ENCODE measurements at regions not wholly inside any gene's neighbourhood (a gene's known extent, or its start where the extent isn't known, plus 50 kb on each side); places are given as distances from the start of the nearest gene placed in this dataset.

GRCh38 chr7:119397156-119397555, 875.8 kb upstream of the KCND2 start:
- no TSS peak for BruUV-seq (replicated peaks)
- H4K20me1 ChIP-seq (ENCODE audit: insufficient read depth) = no peaks in the 10 kb centered on the region
- no peak for TF ChIP-seq CTCF (conservative IDR thresholded peaks at IDR 0.05)
- no peak for TF ChIP-seq EZH2 (IDR thresholded peaks at IDR 0.05; ENCODE audit: low read depth)
- no peaks in the 10 kb centered on the region for H3K4me1 ChIP-seq (replicated peaks; ENCODE audit: insufficient read depth)
- no peak overlapping the region for H3K4me3 ChIP-seq
- H3K9me2 ChIP-seq (ENCODE audit: insufficient read depth) = peaks cover 3% of the 10 kb centered on the region; the same call in 1 of the 2 replicates
- ChIA-PET POLR2A (ENCODE audit: unreplicated experiment) (interaction anchor here (0.7 kb wide), 1 partner anchor 735 kb away, joined by 3 read pairs; no protein-coding TSS in a partner anchor), CTCF (interaction anchor here (0.7 kb wide), 1 partner anchor 1866 kb away, joined by 3 read pairs; no protein-coding TSS in a partner anchor)
- no peak overlapping the region for H2AFZ ChIP-seq
- H3K4me2 ChIP-seq = no peak overlapping the region
- no peaks in the 10 kb centered on the region for H3K27me3 ChIP-seq (ENCODE audit: insufficient read depth, low read depth)
- no peaks in the 10 kb centered on the region for H3K36me3 ChIP-seq (ENCODE audit: low read depth)
- H3F3A ChIP-seq (ENCODE audit: insufficient read depth, low read depth) = no peaks in the 10 kb centered on the region
- no peaks in the 10 kb centered on the region; the same call in 1 of the 2 replicates for H3K9me3 ChIP-seq (ENCODE audit: insufficient read depth, low read depth)
- no peaks in the 10 kb centered on the region for H3K79me2 ChIP-seq (ENCODE audit: low read depth)
- intact Hi-C loops (cut with micrococcal nuclease; ENCODE audit: unreplicated experiment) = no loop called here
- no peak for DNase-seq
- no peak overlapping the region for H3K27ac ChIP-seq

- no TSS peak for BruUV-seq (replicated peaks)
- intact Hi-C loops (cut with micrococcal nuclease; ENCODE audit: unreplicated experiment) = no loop called here
- H3K4me3 ChIP-seq = no peak overlapping the region
- no peaks in the 10 kb centered on the region for H3K27me3 ChIP-seq (ENCODE audit: insufficient read depth, low read depth)
- no peaks in the 10 kb centered on the region for H3K36me3 ChIP-seq (ENCODE audit: low read depth)
- no peaks in the 10 kb centered on the region for H3K9me2 ChIP-seq (ENCODE audit: insufficient read depth)
- no peak overlapping the region for H2AFZ ChIP-seq
- POLR2A ChIA-PET (ENCODE audit: unreplicated experiment) = no interaction called here
- no peaks in the 10 kb centered on the region for H4K20me1 ChIP-seq (ENCODE audit: insufficient read depth)
- no peaks in the 10 kb centered on the region for H3K9me3 ChIP-seq (ENCODE audit: insufficient read depth, low read depth)
- H3K4me2 ChIP-seq = no peak overlapping the region
- CTCF ChIA-PET = no interaction called here
- no peak for TF ChIP-seq EZH2 (IDR thresholded peaks at IDR 0.05; ENCODE audit: low read depth)
- TF ChIP-seq CTCF (conservative IDR thresholded peaks at IDR 0.05) = no peak
- H3K79me2 ChIP-seq (ENCODE audit: low read depth) = no peaks in the 10 kb centered on the region
- no peak for DNase-seq
- no peak overlapping the region for H3K27ac ChIP-seq
- H3F3A ChIP-seq (ENCODE audit: insufficient read depth, low read depth) = no peaks in the 10 kb centered on the region
- no peaks in the 10 kb centered on the region for H3K4me1 ChIP-seq (replicated peaks; ENCODE audit: insufficient read depth)
Observed at GRCh38 chr7:119408596-119408995, 864.4 kb upstream of the KCND2 start.

DNA sequence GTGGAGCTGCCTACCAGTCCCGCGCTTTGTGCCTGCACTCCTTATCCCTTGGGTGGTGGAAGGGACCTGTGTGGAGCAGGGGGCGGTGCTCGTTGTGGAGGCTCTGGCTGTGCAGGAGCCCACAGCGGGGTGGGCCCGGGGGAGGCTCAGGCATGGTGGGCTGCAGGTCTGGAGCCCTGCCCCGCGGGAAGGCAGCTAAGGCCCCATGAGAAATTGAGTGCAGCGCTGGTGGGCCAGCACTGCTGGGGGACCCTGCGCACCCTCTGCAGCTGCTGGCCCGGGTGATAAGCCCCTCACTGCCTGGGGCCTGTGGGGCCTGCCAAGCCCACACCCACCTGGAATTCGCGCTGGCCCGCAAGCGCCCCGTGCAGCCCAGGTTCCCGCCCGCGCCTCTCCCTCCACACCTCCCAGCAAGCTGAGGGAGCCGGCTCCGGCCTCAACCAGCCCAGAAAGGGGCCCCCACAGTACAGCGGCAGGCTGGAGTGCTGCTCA, 859.6 kb upstream of the KCND2 start:
- Histone ChIP-seq H3K27ac (no peak overlapping the region), H3K9me3 (ENCODE audit: insufficient read depth, low read depth) (no peaks in the 10 kb centered on the region), H4K20me1 (ENCODE audit: insufficient read depth) (no peaks in the 10 kb centered on the region), H3K4me3 (no peak overlapping the region), H3K27me3 (ENCODE audit: insufficient read depth, low read depth) (no peaks in the 10 kb centered on the region), H3K79me2 (ENCODE audit: low read depth) (no peaks in the 10 kb centered on the region), H3K36me3 (ENCODE audit: low read depth) (no peaks in the 10 kb centered on the region), H2AFZ (no peak overlapping the region), H3F3A (ENCODE audit: insufficient read depth, low read depth) (no peaks in the 10 kb centered on the region), H3K4me2 (no peak overlapping the region), H3K9me2 (ENCODE audit: insufficient read depth) (no peaks in the 10 kb centered on the region), H3K4me1 (replicated peaks; ENCODE audit: insufficient read depth) (no peaks in the 10 kb centered on the region)
- no TSS peak for BruUV-seq (replicated peaks)
- intact Hi-C loops (cut with micrococcal nuclease; ENCODE audit: unreplicated experiment) = no loop called here
- CTCF ChIA-PET = no interaction called here
- no peak for DNase-seq
- POLR2A ChIA-PET (ENCODE audit: unreplicated experiment) = interaction anchor here (0.7 kb wide), 1 partner anchor 101 kb away, joined by 5 read pairs; no protein-coding TSS in a partner anchor
- TF ChIP-seq CTCF (conservative IDR thresholded peaks at IDR 0.05) = no peak
- TF ChIP-seq EZH2 (IDR thresholded peaks at IDR 0.05; ENCODE audit: low read depth) = no peak
